Endodermal cell (in vitro differentiated cells): ENCODE measurements at regions not wholly inside any gene's neighbourhood (a gene's known extent, or its start where the extent isn't known, plus 50 kb on each side); places are given as distances from the start of the nearest gene placed in this dataset.

Experiments used
- DNase-seq: peaks from one replicate; pipeline ENCODE4 v3.0.0-alpha.2; 2017
- H3K27ac ChIP-seq: 2 replicates; pipeline ENCODE4 v1.5.1; 2013; ENCODE audit warnings: mild to moderate bottlenecking, low read depth, low read length, moderate library complexity
- H3K27me3 ChIP-seq: 2 replicates; pipeline ENCODE4 v1.6.1; 2013; ENCODE audit warnings: mild to moderate bottlenecking, low read length, moderate library complexity; ENCODE audit not compliant: insufficient read depth, control insufficient read depth, poor library complexity, severe bottlenecking
- H3K36me3 ChIP-seq: 2 replicates; pipeline ENCODE4 v1.7.0; 2013; ENCODE audit warnings: mild to moderate bottlenecking, low read length, moderate library complexity; ENCODE audit not compliant: control insufficient read depth, insufficient read depth
- H3K4me1 ChIP-seq: one replicate; pipeline ENCODE4 v1.7.0; 2013; ENCODE audit warnings: low read length; ENCODE audit not compliant: control insufficient read depth, insufficient read depth
- H3K4me3 ChIP-seq: 2 replicates; pipeline ENCODE4 v1.5.1; 2013; ENCODE audit warnings: mild to moderate bottlenecking, low read length, moderate library complexity
- H3K9ac ChIP-seq: 2 replicates; pipeline ENCODE4 v1.6.1; 2013; ENCODE audit warnings: mild to moderate bottlenecking, low read length, moderate library complexity; ENCODE audit not compliant: poor library complexity, severe bottlenecking; ENCODE audit errors: extremely low read depth
- H3K9me3 ChIP-seq: 2 replicates; pipeline ENCODE4 v1.6.1; 2013; ENCODE audit warnings: mild to moderate bottlenecking, low read length, moderate library complexity; ENCODE audit not compliant: control insufficient read depth
- H3K27ac Mint-ChIP-seq: 2 replicates; pipeline ENCODE4 v1.8.0; 2020; ENCODE audit warnings: mixed read lengths
- H3K27me3 Mint-ChIP-seq: 2 replicates; pipeline ENCODE4 v1.8.0; 2021; ENCODE audit warnings: mild to moderate bottlenecking, mixed read lengths; ENCODE audit not compliant: insufficient read depth
- H3K36me3 Mint-ChIP-seq: 2 replicates; pipeline ENCODE4 v1.8.0; 2020; ENCODE audit warnings: low read depth, mixed read lengths
- H3K4me1 Mint-ChIP-seq: 2 replicates; pipeline ENCODE4 v1.8.0; 2020; ENCODE audit warnings: mixed read lengths
- H3K4me3 Mint-ChIP-seq: 2 replicates; pipeline ENCODE4 v1.8.0; 2020; ENCODE audit warnings: mild to moderate bottlenecking, moderate library complexity, mixed read lengths
- H3K9me3 Mint-ChIP-seq: 2 replicates; pipeline ENCODE4 v1.8.0; 2020; ENCODE audit warnings: mild to moderate bottlenecking, mixed read lengths
- CTCF ChIP-seq: fragments of 200-600 bp; sonication (generic); conservative IDR thresholded peaks from 2 replicates; pipeline ENCODE4 v1.5.0; 2021; ENCODE audit warnings: antibody characterized with exemption, mild to moderate bottlenecking
- WGBS, 2 experiments: methylation state at CpG; one replicate each; pipeline versions ENCODE4 v1.1.5 to v1.1.7; 2013; ENCODE audit warnings: missing lambda C conversion rate in 2 of 2, mixed read lengths in 1 of 2; ENCODE audit not compliant: insufficient coverage in 1 of 2, insufficient read length in 1 of 2; 5-methylcytosine and 5-hydroxymethylcytosine counted together

- WGBS, 2 experiments = 86 to 100% methylated on average over 1 of the region's 1 CpG
- no peaks in the 10 kb centered on the region for H3K27me3 ChIP-seq
These were observed 83.1 kb upstream of the FAT4 start for GRCh38 chr4:125231661-125232060.

GRCh38 chr4:125229596-125230058 is 85.1 kb upstream of the FAT4 start:
- DNase-seq = no peak
- H3K4me3 Mint-ChIP-seq = no peak overlapping the region
- no peaks in the 10 kb centered on the region for H3K36me3 ChIP-seq
- peaks cover 6% of the 10 kb centered on the region for H3K9me3 Mint-ChIP-seq
- H3K4me1 Mint-ChIP-seq = no peaks in the 10 kb centered on the region
- TF ChIP-seq CTCF = no peak
- WGBS, 2 experiments = 96 to 100% methylated on average over 6 to 35 of the region's 35 CpGs
- no peaks in the 10 kb centered on the region for H3K4me1 ChIP-seq
- no peaks in the 10 kb centered on the region for H3K27me3 ChIP-seq
- H3K27ac ChIP-seq = no peak overlapping the region
- H3K9me3 ChIP-seq = no peaks in the 10 kb centered on the region
- H3K27ac Mint-ChIP-seq = no peak overlapping the region
- H3K27me3 Mint-ChIP-seq = no peaks in the 10 kb centered on the region
- H3K9ac ChIP-seq = no peak overlapping the region
- no peak overlapping the region for H3K4me3 ChIP-seq
- no peaks in the 10 kb centered on the region for H3K36me3 Mint-ChIP-seq

More at GRCh38 chr4:125231661-125232060, 83.1 kb upstream of the FAT4 start:
- H3K36me3 Mint-ChIP-seq = no peaks in the 10 kb centered on the region
- H3K4me1 ChIP-seq = peaks cover 5% of the 10 kb centered on the region
- no peaks in the 10 kb centered on the region for H3K9me3 ChIP-seq
- H3K9ac ChIP-seq = no peak overlapping the region
- H3K27me3 Mint-ChIP-seq = no peaks in the 10 kb centered on the region
- TF ChIP-seq CTCF = no peak
- DNase-seq = no peak
- H3K4me3 Mint-ChIP-seq = no peak overlapping the region
- H3K4me3 ChIP-seq = no peak overlapping the region
- H3K27ac ChIP-seq = no peak overlapping the region
- H3K4me1 Mint-ChIP-seq = peaks cover 7% of the 10 kb centered on the region
- no peak overlapping the region for H3K27ac Mint-ChIP-seq
- H3K36me3 ChIP-seq = no peaks in the 10 kb centered on the region
- peaks cover 6% of the 10 kb centered on the region for H3K9me3 Mint-ChIP-seq

GRCh38 chr4:125225806-125226205 is 88.9 kb upstream of the FAT4 start:
- no peak for DNase-seq
- H3K4me1 ChIP-seq = no peaks in the 10 kb centered on the region
- H3K9me3 ChIP-seq = no peaks in the 10 kb centered on the region
- no peaks in the 10 kb centered on the region for H3K27me3 ChIP-seq
- H3K4me3 ChIP-seq = no peak overlapping the region
- no peak overlapping the region for H3K27ac ChIP-seq
- no peaks in the 10 kb centered on the region for H3K4me1 Mint-ChIP-seq
- no peak overlapping the region for H3K4me3 Mint-ChIP-seq
- TF ChIP-seq CTCF = no peak
- no peaks in the 10 kb centered on the region for H3K27me3 Mint-ChIP-seq
- WGBS, 2 experiments = 80% methylated on average over 2 of the region's 2 CpGs; no CpG with 5 or more reads in 1 of the 2 experiments
- H3K9ac ChIP-seq = no peak overlapping the region
- peaks cover 8% of the 10 kb centered on the region for H3K9me3 Mint-ChIP-seq
- no peak overlapping the region for H3K27ac Mint-ChIP-seq
- H3K36me3 Mint-ChIP-seq = no peaks in the 10 kb centered on the region
- no peaks in the 10 kb centered on the region for H3K36me3 ChIP-seq
